K562 (cell line): ENCODE measurements at regions not wholly inside any gene's neighbourhood (a gene's known extent, or its start where the extent isn't known, plus 50 kb on each side); places are given as distances from the start of the nearest gene placed in this dataset.

Experiments
- ATAC-seq: fragments of 200-7000 bp; cut with Tn5 transposase; 3 replicates; pipeline ENCODE4 v1.9.1; 2020; ENCODE audit warnings: moderate library complexity
- BruUV-seq: library from RNA; stranded (reverse); fragments of 400-500 nt; replicated peaks from 2 replicates; lab custom pipeline; 2021; lab: Mats Ljungman, UMichigan
- CTCF ChIA-PET: fragments of 300-600 bp; formaldehyde crosslinking; extraction: SDS; loops from one replicate; lab custom pipeline; 2021; ENCODE audit warnings: low intra/inter-chr PET ratio; lab: Yijun Ruan, JAX
- POLR2A ChIA-PET: fragments of 300-600, 350-650 bp; sonication (Branson Sonifier 250); formaldehyde crosslinking; extraction: SDS; loops from one replicate; lab custom pipeline; 2021; ENCODE audit warnings: antibody characterized with exemption, inconsistent platforms; lab: Yijun Ruan, JAX
- DNase-seq, 4 experiments: peaks; one replicate each; pipeline versions ENCODE4 v3.0.0 to v3.0.0-alpha.2; 2011 to 2018; ENCODE audit warnings: low spot score in 3 of 4, mixed read lengths in 3 of 4; ENCODE audit errors: extremely low read depth in 1 of 4
- FAIRE-seq: peaks from 2 replicates; lab custom pipeline; 2011; peaks lifted over from hg19 to GRCh38; lab: Jason Lieb, UNC
- H2AFZ ChIP-seq: 2 replicates; pipeline ENCODE4 v1.6.0; 2011; ENCODE audit warnings: low read depth, low read length, control low read depth, inconsistent platforms
- H3K27ac ChIP-seq: fragments of 200-600 bp; 3 replicates; pipeline ENCODE4 v1.8.0; 2011; ENCODE audit warnings: low read depth, mild to moderate bottlenecking, control low read depth, inconsistent platforms, low read length, moderate library complexity, mixed read lengths; ENCODE audit errors: extremely low read depth
- H3K27me3 ChIP-seq, 2 experiments: fragments of 300-600 bp in 1 of 2; 2 replicates in 1 of 2; 3 replicates in 1 of 2; pipeline versions ENCODE4 v1.6.0 to v1.8.0; 2011; ENCODE audit warnings: inconsistent platforms in 2 of 2, low read length in 2 of 2, mild to moderate bottlenecking in 1 of 2, mixed read lengths in 1 of 2, moderate library complexity in 1 of 2; ENCODE audit not compliant: control insufficient read depth in 2 of 2, insufficient read depth in 2 of 2
- H3K36me3 ChIP-seq: fragments of 300-600 bp; 3 replicates; pipeline ENCODE4 v1.8.0; 2011; ENCODE audit warnings: mild to moderate bottlenecking, low read length, inconsistent platforms; ENCODE audit not compliant: control insufficient read depth, insufficient read depth
- H3K4me1 ChIP-seq, 2 experiments: fragments of 200-600 bp in 1 of 2; replicated peaks in 1 of 2; 2 replicates in 1 of 2; 3 replicates in 1 of 2; pipeline versions ENCODE4 v1.5.1 to v1.8.0; 2011; ENCODE audit warnings: inconsistent platforms in 2 of 2, low read length in 2 of 2, mild to moderate bottlenecking in 1 of 2, mixed read lengths in 1 of 2, moderate library complexity in 1 of 2; ENCODE audit not compliant: control insufficient read depth in 2 of 2, insufficient read depth in 2 of 2
- H3K4me2 ChIP-seq: 2 replicates; pipeline ENCODE4 v1.6.1; 2011; ENCODE audit warnings: low read length, control low read depth, inconsistent platforms, mixed read lengths; ENCODE audit not compliant: insufficient read depth
- H3K4me3 ChIP-seq: fragments of 200-600 bp; sonication (generic), shearing (Covaris generic); 2 replicates; pipeline ENCODE4 v1.5.1; 2016; ENCODE audit warnings: control low read depth, inconsistent platforms
- H3K79me2 ChIP-seq: fragments of 200-600 bp; 3 replicates; pipeline ENCODE4 v1.8.0; 2011; ENCODE audit warnings: low read length, inconsistent platforms; ENCODE audit not compliant: control insufficient read depth, insufficient read depth
- H3K9ac ChIP-seq, 2 experiments: 2 replicates each; pipeline versions ENCODE4 v1.6.0 to v1.6.1; 2011; ENCODE audit warnings: low read depth in 2 of 2, low read length in 2 of 2, control low read depth in 1 of 2, inconsistent platforms in 1 of 2, mild to moderate bottlenecking in 1 of 2, mixed read lengths in 1 of 2; ENCODE audit not compliant: insufficient read depth in 1 of 2
- H3K9me1 ChIP-seq: one replicate; pipeline ENCODE4 v1.6.0; 2011; ENCODE audit warnings: inconsistent platforms, mild to moderate bottlenecking, low read length, moderate library complexity; ENCODE audit not compliant: control insufficient read depth, insufficient read depth
- H3K9me3 ChIP-seq: replicated peaks from 2 replicates; pipeline ENCODE4 v1.5.1; 2011; ENCODE audit warnings: low read depth, low read length, inconsistent platforms; ENCODE audit not compliant: control insufficient read depth, insufficient read depth
- H4K20me1 ChIP-seq: replicated peaks from 2 replicates; pipeline ENCODE4 v1.6.1; 2011; ENCODE audit warnings: low read length, inconsistent platforms, mixed read lengths; ENCODE audit not compliant: control insufficient read depth, insufficient read depth
- FOXA1 ChIP-seq: fragments of 450-650 bp; IDR thresholded peaks from 2 replicates; pipeline ENCODE4 v1.6.1; 2016; ENCODE audit warnings: mild to moderate bottlenecking, borderline replicate concordance
- GABPB1 ChIP-seq: sonication (generic); formaldehyde crosslinking; IDR thresholded peaks from 2 replicates; pipeline ENCODE4 v1.8.0; 2022; ENCODE audit warnings: mild to moderate bottlenecking, missing genetic modification reagents
- MAFG ChIP-seq: fragments of 450-650 bp; conservative IDR thresholded peaks from 2 replicates; pipeline ENCODE4 v1.6.1; 2016; ENCODE audit warnings: missing genetic modification characterization, missing compliant biosample characterization
- SRSF7 ChIP-seq: fragments of 200-400 bp; formaldehyde crosslinking; optimal IDR thresholded peaks from 2 replicates; pipeline ENCODE3; 2017; ENCODE audit warnings: mild to moderate bottlenecking, low read depth, low read length
- ZNF239 ChIP-seq: fragments of 250-450 bp; sonication (Bioruptor Pico); IDR thresholded peaks from 2 replicates; pipeline ENCODE4 v1.4.0; 2020; ENCODE audit warnings: mild to moderate bottlenecking
- WGBS: fragments of 100-300 bp; shearing (Covaris generic); methylation state at CpG from one replicate; pipeline ENCODE4 v1.1.6; 2016; ENCODE audit warnings: low coverage, mixed read lengths; ENCODE audit not compliant: insufficient coverage; ENCODE audit errors: missing lambda C conversion rate; 5-methylcytosine and 5-hydroxymethylcytosine counted together
- in situ Hi-C: fragments of 300-500 bp; cut with MboI; formaldehyde crosslinking; loops from 4 replicates; pipeline ENCODE4 v1.15.0; 2018; ENCODE audit warnings: inconsistent platforms, mixed read lengths
- intact Hi-C: fragments of 100-400 bp; cut with micrococcal nuclease; formaldehyde crosslinking; loops from 2 replicates; pipeline ENCODE4 v1.14.2; 2022
- TF ChIP-seq, protein P1 (sequence below): fragments of 200-800 bp; sonication (Bioruptor generic); IDR thresholded peaks from 2 replicates; pipeline ENCODE4 v1.6.1; 2017; ENCODE audit warnings: missing genetic modification characterization, missing compliant biosample characterization
- TF ChIP-seq, protein P2 (sequence below), 2 experiments: fragments of 450-650 bp; formaldehyde crosslinking in 1 of 2; IDR thresholded peaks; 2 replicates each; pipeline versions ENCODE4 v1.4.0 to v1.6.1; 2014 to 2020; ENCODE audit warnings: mild to moderate bottlenecking in 2 of 2, borderline replicate concordance in 1 of 2, low read depth in 1 of 2

DNA sequence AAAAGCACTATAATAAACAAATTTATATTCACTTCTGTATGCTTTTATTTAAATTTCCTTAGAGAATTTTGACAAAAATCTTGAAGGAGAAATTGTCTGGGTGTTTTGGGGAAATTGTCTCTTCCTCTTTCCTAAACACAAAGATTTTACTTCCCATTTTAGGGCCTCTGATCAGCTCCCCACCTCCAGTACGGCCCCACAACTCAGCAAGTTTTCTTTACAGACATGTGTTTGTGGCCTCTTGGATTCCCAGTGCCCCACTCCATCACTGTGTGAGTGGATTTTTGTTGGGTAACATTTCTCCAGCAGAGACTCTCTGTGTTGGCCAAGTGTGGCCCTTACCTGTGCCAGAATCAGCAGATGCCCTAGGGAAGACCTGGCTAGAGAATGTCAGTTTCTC lies 182.8 kb upstream of the CDC14C start:
- H3K4me1 ChIP-seq: no peaks in the 10 kb centered on the region
- H3K9me1 ChIP-seq: no peaks in the 10 kb centered on the region
- H3K79me2 ChIP-seq: no peaks in the 10 kb centered on the region
- in situ Hi-C loops (no loop called here), intact Hi-C loops (no loop called here)
- no peaks in the 10 kb centered on the region for H3K9me3 ChIP-seq
- no peak overlapping the region for H3K4me3 ChIP-seq
- DNase-seq: no peak
- no peaks in the 10 kb centered on the region for H3K36me3 ChIP-seq
- H3K9ac ChIP-seq: no peak overlapping the region
- CTCF ChIA-PET: no interaction called here
- H2AFZ ChIP-seq: no peak overlapping the region
- no peak for ATAC-seq
- WGBS: 0% methylated on average over 1 of the region's 1 CpG
- H3K4me2 ChIP-seq: no peak overlapping the region
- POLR2A ChIA-PET: no interaction called here
- no peaks in the 10 kb centered on the region for H4K20me1 ChIP-seq
- BruUV-seq: no TSS peak
- TF ChIP-seq ZNF239 (CRISPR knock-in tag): no peak
- TF ChIP-seq SRSF7: no peak
- TF ChIP-seq, protein P1, sequence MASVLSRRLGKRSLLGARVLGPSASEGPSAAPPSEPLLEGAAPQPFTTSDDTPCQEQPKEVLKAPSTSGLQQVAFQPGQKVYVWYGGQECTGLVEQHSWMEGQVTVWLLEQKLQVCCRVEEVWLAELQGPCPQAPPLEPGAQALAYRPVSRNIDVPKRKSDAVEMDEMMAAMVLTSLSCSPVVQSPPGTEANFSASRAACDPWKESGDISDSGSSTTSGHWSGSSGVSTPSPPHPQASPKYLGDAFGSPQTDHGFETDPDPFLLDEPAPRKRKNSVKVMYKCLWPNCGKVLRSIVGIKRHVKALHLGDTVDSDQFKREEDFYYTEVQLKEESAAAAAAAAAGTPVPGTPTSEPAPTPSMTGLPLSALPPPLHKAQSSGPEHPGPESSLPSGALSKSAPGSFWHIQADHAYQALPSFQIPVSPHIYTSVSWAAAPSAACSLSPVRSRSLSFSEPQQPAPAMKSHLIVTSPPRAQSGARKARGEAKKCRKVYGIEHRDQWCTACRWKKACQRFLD (CRISPR knock-in tag): no peak
- TF ChIP-seq FOXA1: no peak
- TF ChIP-seq MAFG (tag): no peak
- TF ChIP-seq, protein P2, sequence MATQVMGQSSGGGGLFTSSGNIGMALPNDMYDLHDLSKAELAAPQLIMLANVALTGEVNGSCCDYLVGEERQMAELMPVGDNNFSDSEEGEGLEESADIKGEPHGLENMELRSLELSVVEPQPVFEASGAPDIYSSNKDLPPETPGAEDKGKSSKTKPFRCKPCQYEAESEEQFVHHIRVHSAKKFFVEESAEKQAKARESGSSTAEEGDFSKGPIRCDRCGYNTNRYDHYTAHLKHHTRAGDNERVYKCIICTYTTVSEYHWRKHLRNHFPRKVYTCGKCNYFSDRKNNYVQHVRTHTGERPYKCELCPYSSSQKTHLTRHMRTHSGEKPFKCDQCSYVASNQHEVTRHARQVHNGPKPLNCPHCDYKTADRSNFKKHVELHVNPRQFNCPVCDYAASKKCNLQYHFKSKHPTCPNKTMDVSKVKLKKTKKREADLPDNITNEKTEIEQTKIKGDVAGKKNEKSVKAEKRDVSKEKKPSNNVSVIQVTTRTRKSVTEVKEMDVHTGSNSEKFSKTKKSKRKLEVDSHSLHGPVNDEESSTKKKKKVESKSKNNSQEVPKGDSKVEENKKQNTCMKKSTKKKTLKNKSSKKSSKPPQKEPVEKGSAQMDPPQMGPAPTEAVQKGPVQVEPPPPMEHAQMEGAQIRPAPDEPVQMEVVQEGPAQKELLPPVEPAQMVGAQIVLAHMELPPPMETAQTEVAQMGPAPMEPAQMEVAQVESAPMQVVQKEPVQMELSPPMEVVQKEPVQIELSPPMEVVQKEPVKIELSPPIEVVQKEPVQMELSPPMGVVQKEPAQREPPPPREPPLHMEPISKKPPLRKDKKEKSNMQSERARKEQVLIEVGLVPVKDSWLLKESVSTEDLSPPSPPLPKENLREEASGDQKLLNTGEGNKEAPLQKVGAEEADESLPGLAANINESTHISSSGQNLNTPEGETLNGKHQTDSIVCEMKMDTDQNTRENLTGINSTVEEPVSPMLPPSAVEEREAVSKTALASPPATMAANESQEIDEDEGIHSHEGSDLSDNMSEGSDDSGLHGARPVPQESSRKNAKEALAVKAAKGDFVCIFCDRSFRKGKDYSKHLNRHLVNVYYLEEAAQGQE (IDR thresholded peaks at IDR 0.05; ENCODE audit: borderline replicate concordance): no peak
- TF ChIP-seq, protein P2 (CRISPR knock-in tag; IDR thresholded peaks at IDR 0.05; ENCODE audit: low read depth): no peak
- TF ChIP-seq GABPB1: no peak
- no peak overlapping the region for H3K27ac ChIP-seq
- FAIRE-seq: no peak
- H3K27me3 ChIP-seq: no peaks in the 10 kb centered on the region
